Sigmoid colon (tissue), 4 donors: ENCODE measurements at regions not wholly inside any gene's neighbourhood (a gene's known extent, or its start where the extent isn't known, plus 50 kb on each side); places are given as distances from the start of the nearest gene placed in this dataset.

Experiments
- CTCF ChIP-seq, 4 experiments: fragments of 450-650 bp in 3 of 4; fragments of 200-600 bp in 1 of 4; IDR thresholded peaks; one replicate each; pipeline ENCODE4 v1.5.1; 2016 to 2019; ENCODE audit warnings: antibody characterized with exemption in 4 of 4, mild to moderate bottlenecking in 3 of 4, moderate library complexity in 2 of 4
- EP300 ChIP-seq, 4 donors: sonication (generic); formaldehyde crosslinking; IDR thresholded peaks; one replicate each; pipeline ENCODE4 v1.6.1; 2017; ENCODE audit warnings: antibody characterized with exemption in 4 of 4
- POLR2A ChIP-seq, 2 donors: fragments of 450-650 bp; IDR thresholded peaks; one replicate each; pipeline ENCODE4 v1.6.1; 2016; ENCODE audit warnings: antibody characterized with exemption in 2 of 2, mild to moderate bottlenecking in 2 of 2, moderate library complexity in 2 of 2
- POLR2AphosphoS5 ChIP-seq, 4 donors: sonication (generic); formaldehyde crosslinking; IDR thresholded peaks; one replicate each; pipeline ENCODE4 v1.6.1; 2017; ENCODE audit warnings: antibody characterized with exemption in 4 of 4

GRCh38 chr13:34521171-34521570 lies 420.9 kb upstream of the NBEA start:
- TF ChIP-seq CTCF (IDR thresholded peaks at IDR 0.05) (no peak), POLR2AphosphoS5 (IDR thresholded peaks at IDR 0.05) (no peak), POLR2A (IDR thresholded peaks at IDR 0.05) (no peak), EP300 (IDR thresholded peaks at IDR 0.05) (no peak)
